Endothelial cell of umbilical vein (primary cell): ENCODE measurements at regions not wholly inside any gene's neighbourhood (a gene's known extent, or its start where the extent isn't known, plus 50 kb on each side); places are given as distances from the start of the nearest gene placed in this dataset.

Source experiments
- BruUV-seq: library from RNA; stranded (reverse); fragments of 400-500 nt; replicated peaks from 2 replicates; lab custom pipeline; 2021; lab: Mats Ljungman, UMichigan
- CTCF ChIA-PET: fragments of 300-600, 350-600 bp; sonication (Branson Sonifier 250); formaldehyde crosslinking; loops from one replicate; lab custom pipeline; 2021; ENCODE audit warnings: antibody characterized with exemption, inconsistent platforms; lab: Charles Lee
- POLR2A ChIA-PET: fragments of 300-600, 350-600 bp; sonication (Branson Sonifier 250); formaldehyde crosslinking; loops from one replicate; lab custom pipeline; 2021; ENCODE audit warnings: antibody characterized with exemption, inconsistent platforms; lab: Charles Lee
- DNase-seq: peaks from one replicate; pipeline ENCODE4 v3.0.0-alpha.2; 2011; ENCODE audit warnings: low read depth, low spot score
- FAIRE-seq: peaks from 2 replicates; lab custom pipeline; 2011; peaks lifted over from hg19 to GRCh38; lab: Jason Lieb, UNC
- H2AFZ ChIP-seq: 2 replicates; pipeline ENCODE4 v1.6.0; 2012; ENCODE audit warnings: low read depth, low read length, control low read depth, inconsistent platforms
- H3K27ac ChIP-seq: 2 replicates; pipeline ENCODE4 v1.5.1; 2011; ENCODE audit warnings: low read depth, mild to moderate bottlenecking, control low read depth, low read length, moderate library complexity; ENCODE audit not compliant: insufficient read depth
- H3K27me3 ChIP-seq, 2 experiments: 2 replicates each; pipeline versions ENCODE4 v1.6.0 to v1.6.1; 2011; ENCODE audit warnings: low read length in 2 of 2, mixed read lengths in 1 of 2; ENCODE audit not compliant: control insufficient read depth in 2 of 2, insufficient read depth in 2 of 2
- H3K36me3 ChIP-seq, 2 experiments: 2 replicates in 1 of 2; 3 replicates in 1 of 2; pipeline ENCODE4 v1.5.1; 2011; ENCODE audit warnings: low read length in 2 of 2, mild to moderate bottlenecking in 1 of 2, moderate library complexity in 1 of 2; ENCODE audit not compliant: control insufficient read depth in 2 of 2, insufficient read depth in 2 of 2; ENCODE audit errors: extremely low read depth in 1 of 2
- H3K4me1 ChIP-seq: 3 replicates; pipeline ENCODE4 v1.5.1; 2011; ENCODE audit warnings: mild to moderate bottlenecking, low read length; ENCODE audit not compliant: control insufficient read depth, insufficient read depth; ENCODE audit errors: extremely low read depth
- H3K4me2 ChIP-seq: 2 replicates; pipeline ENCODE4 v1.6.1; 2011; ENCODE audit warnings: low read length, control low read depth, mixed read lengths; ENCODE audit not compliant: insufficient read depth
- H3K4me3 ChIP-seq, 3 experiments: fragments of 200-600 bp in 1 of 3; sonication (generic), shearing (Covaris generic) in 1 of 3; replicated peaks in 1 of 3; 2 replicates each; pipeline ENCODE4 v1.5.1; 2011 to 2016; ENCODE audit warnings: control low read depth in 3 of 3, low read length in 3 of 3, mild to moderate bottlenecking in 2 of 3, inconsistent platforms in 1 of 3, low read depth in 1 of 3, moderate library complexity in 1 of 3; ENCODE audit not compliant: insufficient read depth in 1 of 3
- H3K79me2 ChIP-seq: 2 replicates; pipeline ENCODE4 v1.6.0; 2012; ENCODE audit warnings: low read length, inconsistent platforms; ENCODE audit not compliant: control insufficient read depth, insufficient read depth
- H3K9ac ChIP-seq: replicated peaks from 2 replicates; pipeline ENCODE3; 2011; ENCODE audit warnings: low read length, control low read depth; ENCODE audit not compliant: insufficient read depth; ENCODE audit errors: extremely low read depth
- H3K9me1 ChIP-seq: replicated peaks from 3 replicates; pipeline ENCODE4 v1.6.0; 2011; ENCODE audit warnings: mild to moderate bottlenecking, low read length; ENCODE audit not compliant: control insufficient read depth, insufficient read depth; ENCODE audit errors: extremely low read depth
- H3K9me3 ChIP-seq: replicated peaks from 2 replicates; pipeline ENCODE4 v1.5.1; 2012; ENCODE audit warnings: low read length, inconsistent platforms; ENCODE audit not compliant: control insufficient read depth, insufficient read depth
- H4K20me1 ChIP-seq: replicated peaks from 2 replicates; pipeline ENCODE3; 2011; ENCODE audit warnings: mild to moderate bottlenecking, low read length; ENCODE audit not compliant: control insufficient read depth, insufficient read depth; ENCODE audit errors: extremely low read depth
- EZH2 ChIP-seq: IDR thresholded peaks from 2 replicates; pipeline ENCODE4 v1.6.1; 2012; ENCODE audit warnings: borderline replicate concordance, low read depth, mild to moderate bottlenecking, moderate library complexity, low read length, inconsistent platforms; ENCODE audit not compliant: severe bottlenecking
- FOS ChIP-seq: IDR thresholded peaks from 2 replicates; pipeline ENCODE4 v1.6.1; 2011; ENCODE audit warnings: mild to moderate bottlenecking, low read length, moderate library complexity, borderline replicate concordance; ENCODE audit not compliant: insufficient read depth
- GATA2 ChIP-seq: IDR thresholded peaks from 2 replicates; pipeline ENCODE4 v1.7.0; 2011; ENCODE audit warnings: low read depth, mild to moderate bottlenecking, moderate library complexity, mixed read lengths, low read length; ENCODE audit not compliant: insufficient read length, insufficient read depth
- JUN ChIP-seq: IDR thresholded peaks from 2 replicates; pipeline ENCODE4 v1.6.1; 2011; ENCODE audit warnings: borderline replicate concordance, low read depth; ENCODE audit not compliant: insufficient read length, insufficient read depth
- MYC ChIP-seq: IDR thresholded peaks from one replicate; pipeline ENCODE4 v1.6.1; 2011; ENCODE audit warnings: mild to moderate bottlenecking, low read depth, low read length
- POLR2A ChIP-seq: IDR thresholded peaks from 2 replicates; pipeline ENCODE4 v1.6.1; 2012; ENCODE audit warnings: low read depth, mild to moderate bottlenecking, control low read depth, low read length
- POLR2AphosphoS5 ChIP-seq: IDR thresholded peaks from 2 replicates; pipeline ENCODE4 v1.6.1; 2012; ENCODE audit warnings: low read depth, mild to moderate bottlenecking, control low read depth, low read length, moderate library complexity; ENCODE audit not compliant: insufficient read depth
- dilution Hi-C: fragments of 300-500 bp; cut with MboI; formaldehyde crosslinking; loops from one replicate; pipeline ENCODE4 v1.15.0; 2019; ENCODE audit warnings: low sequenced_read_pairs; ENCODE audit not compliant: extremely low pct_ligation_motif_present
- intact Hi-C: fragments of 100-400 bp; cut with micrococcal nuclease; formaldehyde crosslinking; loops from one replicate; pipeline ENCODE4 v1.10.0; 2022
- TF ChIP-seq, protein P1 (sequence below): IDR thresholded peaks from 2 replicates; pipeline ENCODE4 v1.6.1; 2011; ENCODE audit not compliant: insufficient read depth, insufficient read length
- TF ChIP-seq, protein P2 (sequence below), 2 donors: IDR thresholded peaks; 1 replicate in 1 of 2; 2 replicates in 1 of 2; pipeline ENCODE4 v1.5.1; 2011; ENCODE audit warnings: low read length in 2 of 2, mild to moderate bottlenecking in 2 of 2, moderate library complexity in 2 of 2, control low read depth in 1 of 2, inconsistent platforms in 1 of 2, low read depth in 1 of 2; ENCODE audit not compliant: insufficient read depth in 1 of 2; ENCODE audit errors: extremely low read depth in 1 of 2

DNA sequence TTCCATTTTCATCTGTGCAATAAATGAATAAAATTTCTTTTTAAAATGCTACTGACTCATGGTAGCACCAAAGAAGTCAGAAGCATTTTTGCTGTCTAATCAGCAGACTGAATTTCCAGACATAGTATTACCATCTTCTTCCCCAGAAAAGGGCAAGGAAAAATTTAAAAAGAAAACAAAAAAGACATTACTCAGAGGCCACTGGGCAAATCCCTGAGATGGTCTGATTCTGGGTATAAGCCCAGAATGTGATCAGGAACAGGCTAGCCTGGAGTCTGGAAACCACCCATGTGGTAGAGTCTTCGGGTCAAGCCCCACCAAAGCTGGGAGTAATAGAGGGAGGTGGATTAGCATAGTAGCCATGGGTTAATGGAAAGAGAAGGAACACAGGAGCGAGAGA is 342.8 kb downstream of the FBXW7 start:
- CTCF ChIA-PET, result no interaction called here
- no peak overlapping the region for H2AFZ ChIP-seq
- dilution Hi-C loops, result no loop called here

More for the DNA sequence above, 342.8 kb downstream of the FBXW7 start:
- H3K27ac ChIP-seq, result no peak overlapping the region
- no peak for DNase-seq
- H3K27me3 ChIP-seq, result no peaks in the 10 kb centered on the region
- no peaks in the 10 kb centered on the region for H3K9me1 ChIP-seq
- no peaks in the 10 kb centered on the region for H3K79me2 ChIP-seq
- H3K4me1 ChIP-seq, result no peaks in the 10 kb centered on the region
- H3K4me2 ChIP-seq, result no peak overlapping the region
- BruUV-seq, result no TSS peak
- POLR2A ChIA-PET, result no interaction called here
- TF ChIP-seq POLR2A (no peak), EZH2 (no peak), FOS (no peak), MYC (no peak), GATA2 (no peak), JUN (no peak), POLR2AphosphoS5 (no peak)
- TF ChIP-seq, protein P1, sequence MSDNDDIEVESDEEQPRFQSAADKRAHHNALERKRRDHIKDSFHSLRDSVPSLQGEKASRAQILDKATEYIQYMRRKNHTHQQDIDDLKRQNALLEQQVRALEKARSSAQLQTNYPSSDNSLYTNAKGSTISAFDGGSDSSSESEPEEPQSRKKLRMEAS, result no peak
- TF ChIP-seq, protein P2, sequence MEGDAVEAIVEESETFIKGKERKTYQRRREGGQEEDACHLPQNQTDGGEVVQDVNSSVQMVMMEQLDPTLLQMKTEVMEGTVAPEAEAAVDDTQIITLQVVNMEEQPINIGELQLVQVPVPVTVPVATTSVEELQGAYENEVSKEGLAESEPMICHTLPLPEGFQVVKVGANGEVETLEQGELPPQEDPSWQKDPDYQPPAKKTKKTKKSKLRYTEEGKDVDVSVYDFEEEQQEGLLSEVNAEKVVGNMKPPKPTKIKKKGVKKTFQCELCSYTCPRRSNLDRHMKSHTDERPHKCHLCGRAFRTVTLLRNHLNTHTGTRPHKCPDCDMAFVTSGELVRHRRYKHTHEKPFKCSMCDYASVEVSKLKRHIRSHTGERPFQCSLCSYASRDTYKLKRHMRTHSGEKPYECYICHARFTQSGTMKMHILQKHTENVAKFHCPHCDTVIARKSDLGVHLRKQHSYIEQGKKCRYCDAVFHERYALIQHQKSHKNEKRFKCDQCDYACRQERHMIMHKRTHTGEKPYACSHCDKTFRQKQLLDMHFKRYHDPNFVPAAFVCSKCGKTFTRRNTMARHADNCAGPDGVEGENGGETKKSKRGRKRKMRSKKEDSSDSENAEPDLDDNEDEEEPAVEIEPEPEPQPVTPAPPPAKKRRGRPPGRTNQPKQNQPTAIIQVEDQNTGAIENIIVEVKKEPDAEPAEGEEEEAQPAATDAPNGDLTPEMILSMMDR (IDR thresholded peaks at IDR 0.05; ENCODE audit: extremely low read depth in 1 of 2, insufficient read depth in 1 of 2, low read depth in 1 of 2, low read length in 2 of 2), result no peak
- intact Hi-C loops, result no loop called here
- no peak for FAIRE-seq
- no peaks in the 10 kb centered on the region for H3K36me3 ChIP-seq
- H3K9ac ChIP-seq, result no peak overlapping the region
- no peaks in the 10 kb centered on the region for H3K9me3 ChIP-seq
- H4K20me1 ChIP-seq, result no peaks in the 10 kb centered on the region
- no peak overlapping the region for H3K4me3 ChIP-seq
